ENCODE measurements at regions not wholly inside any gene's neighbourhood (a gene's known extent, or its start where the extent isn't known, plus 50 kb on each side); places are given as distances from the start of the nearest gene placed in this dataset.
"Not testable (repeated sequence)": the region's sequence is repeated elsewhere in the genome, so short reads cannot be mapped to it uniquely, and the experiment has no call there.

DNA sequence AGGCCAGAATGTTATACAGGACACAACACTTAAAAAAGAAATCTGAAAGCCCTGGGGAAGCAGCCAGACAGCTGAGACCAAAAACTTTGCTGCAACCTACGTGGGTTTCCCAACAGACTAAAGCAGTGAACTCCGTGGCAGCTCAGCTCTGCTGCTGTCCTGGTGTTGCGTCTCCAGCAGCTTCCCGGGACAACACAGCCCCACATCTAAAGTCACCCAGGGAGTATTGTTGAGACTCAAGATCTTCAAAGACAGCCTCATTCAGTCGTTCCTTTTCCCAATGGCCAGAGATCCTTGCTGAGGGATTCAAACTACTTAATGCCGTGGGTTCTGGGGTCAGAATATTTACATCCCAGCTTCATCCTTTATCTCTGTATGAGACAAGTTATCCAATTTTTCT is 125.8 kb downstream of the MED10 start:
- Histone ChIP-seq H3K4me3 (ENCODE audit: low read length) (no peak overlapping the region), H3K36me3 (ENCODE audit: control insufficient read depth, low read depth, low read length) (no peaks in the 10 kb centered on the region), H3K27me3 (ENCODE audit: control insufficient read depth, insufficient read depth, low read length) (no peaks in the 10 kb centered on the region), H3K27ac (ENCODE audit: low read length) (no peak overlapping the region), H3K9me3 (ENCODE audit: control insufficient read depth, low read depth, low read length) (no peaks in the 10 kb centered on the region), H3K4me1 (ENCODE audit: control insufficient read depth, low read depth, low read length) (no peaks in the 10 kb centered on the region), H3K9ac (ENCODE audit: low read length) (no peak overlapping the region)

DNA sequence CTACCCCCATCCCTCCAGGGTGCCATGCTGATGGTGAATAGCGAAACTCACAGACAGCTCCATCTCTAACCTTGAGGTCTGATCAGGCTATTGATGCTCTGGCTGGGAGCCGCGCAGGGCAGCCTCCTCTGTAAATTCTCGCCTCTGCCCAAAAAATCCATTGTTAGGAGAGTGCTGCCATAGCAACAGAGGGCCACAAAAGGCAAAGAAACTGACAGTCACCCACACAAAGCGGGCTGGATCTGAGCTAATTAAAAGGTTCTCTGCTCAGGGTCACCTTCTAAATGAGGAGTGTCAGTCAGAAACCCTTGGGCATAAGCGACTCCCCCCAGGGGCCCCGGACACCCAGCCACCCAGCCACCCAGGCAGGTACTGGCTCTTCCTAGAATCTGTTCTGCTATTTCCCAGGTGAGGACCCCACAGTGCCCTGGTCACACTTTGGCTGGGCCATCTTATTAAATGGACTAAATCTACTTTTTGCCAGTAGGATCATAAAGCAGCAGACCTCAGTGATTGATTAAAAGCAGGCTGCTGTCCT is 126.7 kb downstream of the MED10 start:
- Histone ChIP-seq H3K9ac (ENCODE audit: low read length) (no peak overlapping the region), H3K4me1 (ENCODE audit: control insufficient read depth, low read depth, low read length) (no peaks in the 10 kb centered on the region), H3K4me3 (ENCODE audit: low read length) (no peak overlapping the region), H3K27ac (ENCODE audit: low read length) (no peak overlapping the region), H3K36me3 (ENCODE audit: control insufficient read depth, low read depth, low read length) (no peaks in the 10 kb centered on the region), H3K9me3 (ENCODE audit: control insufficient read depth, low read depth, low read length) (no peaks in the 10 kb centered on the region), H3K27me3 (ENCODE audit: control insufficient read depth, insufficient read depth, low read length) (no peaks in the 10 kb centered on the region)

- Histone ChIP-seq H3K27me3 (ENCODE audit: control insufficient read depth, insufficient read depth, low read length) (no peaks in the 10 kb centered on the region), H3K27ac (ENCODE audit: low read length) (no peak overlapping the region), H3K9ac (ENCODE audit: low read length) (no peak overlapping the region), H3K4me1 (ENCODE audit: control insufficient read depth, low read depth, low read length) (no peaks in the 10 kb centered on the region), H3K4me3 (ENCODE audit: low read length) (no peak overlapping the region), H3K9me3 (ENCODE audit: control insufficient read depth, low read depth, low read length) (no peaks in the 10 kb centered on the region), H3K36me3 (ENCODE audit: control insufficient read depth, low read depth, low read length) (no peaks in the 10 kb centered on the region)
Observed at GRCh38 chr5:6250121-6250520, 128.2 kb downstream of the MED10 start.

DNA sequence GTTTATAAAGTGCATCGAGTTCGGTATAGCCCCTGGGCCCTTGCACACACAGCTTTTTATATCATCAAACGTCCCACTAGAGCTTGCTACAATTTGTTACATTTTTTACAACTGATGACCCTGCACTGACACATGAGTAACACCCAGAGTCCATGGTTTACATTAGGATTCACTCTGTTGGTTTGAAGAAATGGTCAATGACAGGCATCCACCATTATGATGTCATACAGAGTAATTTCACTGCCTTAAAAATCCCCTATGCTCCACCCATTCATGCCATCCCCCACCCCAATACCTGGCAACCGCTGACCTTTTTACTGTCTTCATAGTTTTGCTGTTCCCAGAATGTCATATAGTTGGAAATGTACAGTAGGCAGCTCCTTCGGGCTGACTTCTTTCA is 130.2 kb downstream of the MED10 start:
- Histone ChIP-seq H3K27ac (ENCODE audit: low read length) (no peak overlapping the region), H3K4me3 (ENCODE audit: low read length) (no peak overlapping the region), H3K9ac (ENCODE audit: low read length) (no peak overlapping the region), H3K27me3 (ENCODE audit: control insufficient read depth, insufficient read depth, low read length) (no peaks in the 10 kb centered on the region), H3K9me3 (ENCODE audit: control insufficient read depth, low read depth, low read length) (no peaks in the 10 kb centered on the region), H3K4me1 (ENCODE audit: control insufficient read depth, low read depth, low read length) (no peaks in the 10 kb centered on the region), H3K36me3 (ENCODE audit: control insufficient read depth, low read depth, low read length) (no peaks in the 10 kb centered on the region)

DNA sequence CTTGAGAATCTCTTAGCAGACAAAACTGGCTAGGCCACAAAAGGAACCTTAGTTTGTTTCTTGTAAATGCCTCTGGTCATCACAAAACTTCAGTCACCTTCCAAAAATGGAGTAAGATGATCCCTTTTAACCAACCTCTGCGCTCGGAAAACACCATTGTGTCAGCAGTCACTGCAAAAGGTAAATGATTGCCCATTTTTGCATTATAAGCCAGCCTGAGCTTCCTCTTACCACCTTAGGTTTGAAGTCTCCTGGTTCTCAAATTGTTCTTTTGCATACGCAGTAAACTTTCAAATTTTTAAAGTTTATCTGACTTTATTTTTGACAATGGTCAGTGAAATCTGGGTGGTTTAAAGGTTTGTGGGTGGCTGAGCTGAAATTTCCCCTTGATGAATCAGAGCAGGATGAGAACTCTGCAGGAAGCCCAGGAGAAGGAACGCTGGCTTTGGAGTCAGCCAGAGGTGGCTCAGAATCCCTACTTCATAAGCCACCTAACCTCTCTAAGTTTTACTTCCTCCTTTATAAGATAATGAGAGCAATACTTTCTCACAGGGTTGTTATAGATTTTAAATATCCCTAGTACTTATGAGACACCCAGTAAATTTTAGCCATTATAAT is 131.4 kb downstream of the MED10 start:
- H3K9ac ChIP-seq (ENCODE audit: low read length): no peak overlapping the region
- H3K27me3 ChIP-seq (ENCODE audit: control insufficient read depth, insufficient read depth, low read length): no peaks in the 10 kb centered on the region
- no peaks in the 10 kb centered on the region for H3K4me1 ChIP-seq (ENCODE audit: control insufficient read depth, low read depth, low read length)
- no peaks in the 10 kb centered on the region for H3K36me3 ChIP-seq (ENCODE audit: control insufficient read depth, low read depth, low read length)
- H3K4me3 ChIP-seq (ENCODE audit: low read length): no peak overlapping the region
- H3K9me3 ChIP-seq (ENCODE audit: control insufficient read depth, low read depth, low read length): no peaks in the 10 kb centered on the region
- H3K27ac ChIP-seq (ENCODE audit: low read length): no peak overlapping the region

GRCh38 chr5:6244339-6244714 is 134.0 kb downstream of the MED10 start:
- no peaks in the 10 kb centered on the region for H3K27me3 ChIP-seq (ENCODE audit: control insufficient read depth, insufficient read depth, low read length)
- no peak overlapping the region for H3K4me3 ChIP-seq (ENCODE audit: low read length)
- H3K4me1 ChIP-seq (ENCODE audit: control insufficient read depth, low read depth, low read length): no peaks in the 10 kb centered on the region
- no peak overlapping the region for H3K9ac ChIP-seq (ENCODE audit: low read length)
- no peaks in the 10 kb centered on the region for H3K9me3 ChIP-seq (ENCODE audit: control insufficient read depth, low read depth, low read length)
- no peak overlapping the region for H3K27ac ChIP-seq (ENCODE audit: low read length)
- H3K36me3 ChIP-seq (ENCODE audit: control insufficient read depth, low read depth, low read length): no peaks in the 10 kb centered on the region

GRCh38 chr5:6243706-6244338 is 134.5 kb downstream of the MED10 start:
- H3K27ac ChIP-seq (ENCODE audit: low read length): no peak overlapping the region
- no peaks in the 10 kb centered on the region for H3K4me1 ChIP-seq (ENCODE audit: control insufficient read depth, low read depth, low read length)
- no peaks in the 10 kb centered on the region for H3K9me3 ChIP-seq (ENCODE audit: control insufficient read depth, low read depth, low read length)
- no peak overlapping the region for H3K9ac ChIP-seq (ENCODE audit: low read length)
- no peaks in the 10 kb centered on the region for H3K27me3 ChIP-seq (ENCODE audit: control insufficient read depth, insufficient read depth, low read length)
- H3K36me3 ChIP-seq (ENCODE audit: control insufficient read depth, low read depth, low read length): no peaks in the 10 kb centered on the region
- no peak overlapping the region for H3K4me3 ChIP-seq (ENCODE audit: low read length)

DNA sequence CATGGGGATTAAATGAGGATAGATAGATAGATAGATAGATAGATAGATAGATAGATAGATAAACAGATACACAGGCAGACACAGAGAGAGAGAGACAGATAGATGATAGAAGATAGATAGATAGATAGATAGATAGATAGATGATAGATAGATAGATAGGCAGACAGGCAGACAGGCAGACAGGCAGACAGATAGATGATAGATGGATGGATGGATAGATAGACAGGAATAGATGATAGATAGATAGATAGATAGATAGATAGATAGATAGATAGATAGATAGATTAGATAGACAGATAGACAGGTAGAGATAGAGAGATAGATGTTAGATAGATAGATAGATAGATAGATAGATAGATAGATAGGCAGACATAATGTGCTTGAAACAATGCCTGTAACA is 137.3 kb downstream of the MED10 start:
- not testable (repeated sequence) for H3K27me3 ChIP-seq (ENCODE audit: control insufficient read depth, insufficient read depth, low read length); H3K27ac ChIP-seq (ENCODE audit: low read length); H3K4me1 ChIP-seq (ENCODE audit: control insufficient read depth, low read depth, low read length); H3K9me3 ChIP-seq (ENCODE audit: control insufficient read depth, low read depth, low read length); H3K9ac ChIP-seq (ENCODE audit: low read length); H3K4me3 ChIP-seq (ENCODE audit: low read length); H3K36me3 ChIP-seq (ENCODE audit: control insufficient read depth, low read depth, low read length)

DNA sequence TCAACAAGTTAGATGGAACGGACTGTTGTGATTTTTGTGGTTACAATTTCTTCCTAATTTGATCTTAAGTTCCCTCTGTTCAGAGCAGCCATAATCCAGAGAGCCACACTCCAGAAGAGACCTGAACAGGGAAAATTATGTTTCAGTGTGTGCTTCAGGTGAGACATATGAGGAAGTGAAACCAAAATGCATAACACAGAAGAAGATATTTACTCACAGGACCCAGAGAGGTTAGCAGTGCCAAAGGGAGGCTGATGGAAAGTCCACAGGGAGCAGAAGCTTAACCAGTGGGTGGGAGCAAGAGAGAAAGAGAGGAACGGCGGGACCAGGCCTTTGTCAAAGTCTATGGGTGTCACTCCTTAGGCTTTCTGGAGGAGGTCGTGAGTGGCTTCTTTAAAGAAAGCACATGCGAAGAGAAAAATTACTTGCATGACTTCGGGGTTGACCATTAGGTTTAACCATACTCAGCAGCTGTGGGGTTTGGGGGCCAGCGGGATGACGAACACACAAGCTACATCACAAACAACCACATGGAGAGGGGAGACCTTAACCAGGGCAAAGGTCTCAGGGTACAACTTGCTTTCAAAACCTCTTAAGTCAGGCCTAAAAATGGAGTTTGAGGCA is 141.4 kb downstream of the MED10 start:
- no peak overlapping the region for H3K4me3 ChIP-seq (ENCODE audit: low read length)
- H3K9me3 ChIP-seq (ENCODE audit: control insufficient read depth, low read depth, low read length): no peaks in the 10 kb centered on the region
- no peaks in the 10 kb centered on the region for H3K27me3 ChIP-seq (ENCODE audit: control insufficient read depth, insufficient read depth, low read length)
- H3K9ac ChIP-seq (ENCODE audit: low read length): no peak overlapping the region
- H3K36me3 ChIP-seq (ENCODE audit: control insufficient read depth, low read depth, low read length): no peaks in the 10 kb centered on the region
- no peak overlapping the region for H3K27ac ChIP-seq (ENCODE audit: low read length)
- H3K4me1 ChIP-seq (ENCODE audit: control insufficient read depth, low read depth, low read length): no peaks in the 10 kb centered on the region

DNA sequence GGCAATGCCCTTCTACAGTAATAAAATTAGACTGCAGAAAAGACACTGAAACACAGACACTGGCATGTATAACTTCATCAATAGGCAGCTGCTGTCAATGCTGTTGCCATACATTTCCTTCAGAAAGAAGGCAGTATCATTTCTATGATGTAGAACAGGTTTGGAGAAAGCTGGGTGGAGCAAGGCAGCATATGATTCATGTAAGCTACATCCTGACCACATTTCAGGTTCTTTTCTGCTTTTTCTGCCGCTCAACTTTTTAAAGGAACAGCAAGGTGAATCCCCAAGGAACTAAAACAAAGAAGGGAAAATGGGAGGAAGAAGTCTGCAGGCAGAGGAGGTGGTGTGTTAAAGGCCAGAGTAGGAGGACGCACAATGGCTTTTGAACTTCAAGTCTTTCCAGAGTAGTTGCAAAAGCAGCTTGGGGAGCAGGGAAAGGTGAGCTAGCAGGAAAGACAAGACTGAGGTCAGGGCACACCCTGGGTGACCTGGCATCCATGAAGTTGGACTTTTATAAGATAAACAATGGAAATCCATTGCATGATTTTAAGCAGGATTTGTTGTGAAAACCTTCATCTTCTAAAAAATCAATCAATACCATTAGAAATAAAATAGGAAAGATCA is 142.1 kb downstream of the MED10 start:
- no peak overlapping the region for H3K9ac ChIP-seq (ENCODE audit: low read length)
- H3K27ac ChIP-seq (ENCODE audit: low read length): no peak overlapping the region
- H3K9me3 ChIP-seq (ENCODE audit: control insufficient read depth, low read depth, low read length): no peaks in the 10 kb centered on the region

DNA sequence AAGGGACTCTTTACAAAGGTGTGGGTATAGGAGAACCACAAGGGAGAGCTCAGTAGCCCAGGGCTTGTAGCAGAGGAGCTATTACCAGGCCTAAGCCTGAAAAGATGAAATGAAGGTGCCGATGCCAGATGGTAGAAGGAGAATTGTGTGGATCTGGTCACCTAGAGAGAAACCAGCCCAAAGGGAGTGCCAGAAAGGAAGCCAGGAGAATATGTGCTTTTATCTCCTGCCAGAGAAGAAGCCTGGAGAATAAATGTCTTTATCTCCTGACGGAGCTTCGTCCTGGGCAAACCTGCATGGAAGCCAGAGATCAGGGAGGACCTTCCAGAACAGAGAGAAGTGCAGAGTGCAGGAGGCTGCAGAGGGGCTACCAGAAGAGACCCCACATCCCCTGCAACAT is 142.6 kb downstream of the MED10 start:
- Histone ChIP-seq H3K9ac (ENCODE audit: low read length) (no peak overlapping the region), H3K27ac (ENCODE audit: low read length) (no peak overlapping the region), H3K36me3 (ENCODE audit: control insufficient read depth, low read depth, low read length) (no peaks in the 10 kb centered on the region), H3K27me3 (ENCODE audit: control insufficient read depth, insufficient read depth, low read length) (no peaks in the 10 kb centered on the region), H3K4me1 (ENCODE audit: control insufficient read depth, low read depth, low read length) (no peaks in the 10 kb centered on the region), H3K4me3 (ENCODE audit: low read length) (no peak overlapping the region), H3K9me3 (ENCODE audit: control insufficient read depth, low read depth, low read length) (no peaks in the 10 kb centered on the region)

More for the DNA sequence above, 142.1 kb downstream of the MED10 start:
- H3K27me3 ChIP-seq (ENCODE audit: control insufficient read depth, insufficient read depth, low read length): no peaks in the 10 kb centered on the region
- no peaks in the 10 kb centered on the region for H3K4me1 ChIP-seq (ENCODE audit: control insufficient read depth, low read depth, low read length)
- H3K4me3 ChIP-seq (ENCODE audit: low read length): no peak overlapping the region
- H3K36me3 ChIP-seq (ENCODE audit: control insufficient read depth, low read depth, low read length): no peaks in the 10 kb centered on the region
